Muscle layer of duodenum (tissue), 2 donors: ENCODE measurements at regions not wholly inside any gene's neighbourhood (a gene's known extent, or its start where the extent isn't known, plus 50 kb on each side); places are given as distances from the start of the nearest gene placed in this dataset.

Experiments used
- H3K27ac ChIP-seq: one replicate; pipeline ENCODE4 v1.7.0; 2013; ENCODE audit warnings: mild to moderate bottlenecking, low read length
- H3K27me3 ChIP-seq: one replicate; pipeline ENCODE4 v1.7.0; 2013; ENCODE audit warnings: low read depth, mild to moderate bottlenecking, control low read depth, low read length
- H3K36me3 ChIP-seq, 2 donors: one replicate each; pipeline ENCODE4 v1.7.0; 2013; ENCODE audit warnings: low read length in 2 of 2, control low read depth in 1 of 2, mild to moderate bottlenecking in 1 of 2; ENCODE audit not compliant: insufficient read depth in 2 of 2, control insufficient read depth in 1 of 2
- H3K4me1 ChIP-seq, 2 donors: one replicate each; pipeline ENCODE4 v1.7.0; 2013; ENCODE audit warnings: low read length in 2 of 2, mild to moderate bottlenecking in 2 of 2, control low read depth in 1 of 2, moderate library complexity in 1 of 2; ENCODE audit not compliant: insufficient read depth in 2 of 2, control insufficient read depth in 1 of 2
- H3K4me3 ChIP-seq, 2 donors: one replicate each; pipeline ENCODE4 v1.7.0; 2013; ENCODE audit warnings: low read length in 2 of 2, low read depth in 1 of 2, mild to moderate bottlenecking in 1 of 2
- H3K9me3 ChIP-seq, 2 donors: one replicate each; pipeline ENCODE4 v1.7.0; 2013; ENCODE audit warnings: low read length in 2 of 2, control low read depth in 1 of 2, mild to moderate bottlenecking in 1 of 2; ENCODE audit not compliant: control insufficient read depth in 1 of 2
- donor health status: healthy.

DNA sequence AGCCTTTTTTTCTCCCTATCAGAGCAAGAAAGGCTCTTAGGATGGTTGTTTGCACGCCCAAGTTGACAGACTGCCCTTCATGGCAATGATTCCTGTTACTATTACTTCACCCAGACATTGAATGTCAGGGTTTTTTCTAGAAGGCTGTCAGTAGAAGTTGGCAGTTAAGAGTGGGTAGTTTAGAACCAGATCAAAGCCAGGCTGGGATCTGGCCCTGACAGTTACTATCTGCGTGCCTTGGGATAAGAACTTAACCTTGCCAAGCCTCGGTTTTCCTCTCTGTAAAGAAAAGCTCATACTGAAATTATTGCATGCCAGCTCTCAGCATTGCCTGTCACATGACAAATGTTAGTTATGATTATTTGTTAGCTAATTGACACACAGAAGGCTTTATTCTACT lies 58.7 kb upstream of the PPP2R5A start:
- no peaks in the 10 kb centered on the region for H3K36me3 ChIP-seq
- H3K27ac ChIP-seq = no peak overlapping the region
- no peaks in the 10 kb centered on the region for H3K9me3 ChIP-seq
- H3K4me1 ChIP-seq = no peaks in the 10 kb centered on the region
- no peak overlapping the region for H3K4me3 ChIP-seq
- no peaks in the 10 kb centered on the region for H3K27me3 ChIP-seq

DNA sequence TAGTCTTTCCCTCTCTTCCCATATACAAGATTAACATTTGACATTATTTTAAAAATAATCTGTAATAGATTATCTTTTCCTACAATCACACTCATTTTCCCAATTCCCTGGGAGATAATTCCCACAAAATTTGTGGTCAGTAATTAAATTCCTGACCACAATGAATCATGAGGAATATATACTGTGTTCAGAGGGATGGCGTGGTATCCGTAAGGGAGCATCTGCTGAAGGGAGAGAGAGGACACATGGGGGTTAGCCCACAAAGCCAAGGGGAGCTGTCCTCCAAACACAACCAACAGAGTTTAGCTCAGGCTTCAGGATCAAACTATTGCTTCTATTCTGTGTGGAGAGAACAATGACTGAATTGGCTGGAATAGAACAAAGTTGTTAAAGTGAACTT lies 57.1 kb upstream of the PPP2R5A start:
- Histone ChIP-seq H3K9me3 (no peaks in the 10 kb centered on the region), H3K27ac (peak overlapping the region; percentile 57), H3K4me3 (no peak overlapping the region), H3K36me3 (no peaks in the 10 kb centered on the region), H3K4me1 (no peaks in the 10 kb centered on the region), H3K27me3 (no peaks in the 10 kb centered on the region)

DNA sequence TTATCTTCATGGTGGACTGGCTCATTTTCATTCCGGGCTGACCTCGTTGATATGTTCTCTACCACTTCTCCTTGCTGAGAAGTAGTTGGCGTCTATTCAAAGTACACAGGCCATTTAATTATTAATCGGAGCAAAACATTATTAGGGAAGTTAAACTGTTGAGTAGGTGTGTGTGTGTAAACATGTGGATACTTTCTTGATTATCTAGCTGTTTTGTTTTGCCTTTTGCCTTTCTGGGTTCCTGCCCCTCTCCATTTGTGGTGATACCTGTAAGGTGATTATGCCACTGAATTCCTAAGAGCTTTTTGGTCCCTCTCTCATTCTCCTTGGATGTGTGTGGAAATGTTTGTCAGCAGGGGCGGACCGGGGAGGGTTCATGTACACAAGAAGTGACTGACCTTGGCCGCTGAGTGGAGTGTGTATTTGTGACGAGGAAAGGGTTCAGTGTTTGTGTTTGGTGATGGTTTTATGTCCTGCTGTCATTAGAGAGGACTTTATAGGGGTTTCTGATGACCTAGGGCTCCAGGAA lies 56.6 kb upstream of the PPP2R5A start:
- H3K4me1 ChIP-seq = no peaks in the 10 kb centered on the region
- no peaks in the 10 kb centered on the region for H3K27me3 ChIP-seq
- H3K9me3 ChIP-seq = no peaks in the 10 kb centered on the region
- H3K4me3 ChIP-seq = no peak overlapping the region
- H3K36me3 ChIP-seq = no peaks in the 10 kb centered on the region
- peak overlapping the region; percentile 57 for H3K27ac ChIP-seq

DNA sequence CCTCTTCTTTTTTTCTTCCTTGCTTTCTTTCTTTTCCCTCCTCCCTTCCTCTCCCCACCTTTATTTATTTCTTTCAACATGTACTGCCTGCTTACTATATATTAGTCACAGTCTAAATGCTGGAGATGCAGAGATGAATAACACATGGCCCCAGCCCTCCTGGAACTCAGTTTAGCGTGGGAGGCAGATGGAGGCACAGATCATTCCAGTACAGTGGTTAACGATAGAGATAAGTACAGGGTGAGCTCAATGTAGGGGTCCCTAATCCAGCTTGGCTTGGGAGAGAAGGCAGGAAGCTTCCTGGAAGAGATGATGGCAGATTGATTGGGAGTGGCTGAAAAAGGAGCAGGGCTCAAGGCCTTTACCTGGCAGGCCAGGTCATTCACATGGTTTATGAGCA lies 55.6 kb upstream of the PPP2R5A start:
- Histone ChIP-seq H3K9me3 (no peaks in the 10 kb centered on the region), H3K27ac (no peak overlapping the region), H3K36me3 (no peaks in the 10 kb centered on the region)

DNA sequence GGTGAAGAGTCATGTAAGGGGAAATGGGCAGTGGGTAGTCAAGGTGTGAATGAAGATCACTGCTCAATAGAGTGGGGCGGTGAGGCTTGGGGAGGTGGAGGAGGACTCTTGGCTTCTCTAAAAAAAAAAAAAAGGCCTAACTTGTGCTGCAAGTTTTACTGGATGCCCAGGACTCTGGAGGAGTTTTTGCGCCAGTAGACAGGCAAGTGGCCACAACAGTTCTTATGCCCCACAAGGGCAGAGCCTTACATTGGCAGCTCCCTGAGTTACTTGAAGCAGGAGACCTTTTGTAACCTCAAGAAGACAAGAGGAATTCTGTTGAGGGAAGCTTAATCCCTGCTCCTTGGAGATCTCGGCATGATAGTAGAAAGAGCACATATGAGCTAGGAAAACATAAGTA lies 54.9 kb upstream of the PPP2R5A start:
- Histone ChIP-seq H3K27me3 (no peaks in the 10 kb centered on the region), H3K4me1 (peaks cover 4 to 5% of the 10 kb centered on the region in 2 donors), H3K36me3 (no peaks in the 10 kb centered on the region), H3K27ac (no peak overlapping the region), H3K9me3 (no peaks in the 10 kb centered on the region), H3K4me3 (no peak overlapping the region)

More for the DNA sequence above, 55.6 kb upstream of the PPP2R5A start:
- H3K4me1 ChIP-seq = peaks cover 0 to 4% of the 10 kb centered on the region in 2 donors
- H3K4me3 ChIP-seq = no peak overlapping the region
- H3K27me3 ChIP-seq = no peaks in the 10 kb centered on the region

DNA sequence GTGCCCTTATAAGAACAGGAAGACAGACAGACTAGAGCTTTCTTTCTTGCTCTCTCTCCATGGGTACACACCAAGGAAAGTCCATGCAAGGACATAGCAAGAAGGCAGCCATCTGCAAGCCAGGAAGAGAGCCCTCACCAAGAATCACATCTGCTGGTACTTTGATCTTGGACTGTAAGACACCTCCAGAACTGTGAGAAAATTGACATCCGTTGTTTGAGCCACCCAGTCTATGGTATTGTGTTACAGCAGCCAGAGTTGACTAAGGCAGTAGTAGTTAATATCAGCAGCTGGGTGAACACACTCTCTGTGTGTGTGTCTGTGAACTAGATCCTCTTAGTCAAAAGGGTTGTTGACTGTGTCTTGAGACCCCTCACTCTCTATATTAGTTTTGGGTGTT lies 53.8 kb upstream of the PPP2R5A start:
- Histone ChIP-seq H3K27ac (no peak overlapping the region), H3K4me3 (no peak overlapping the region), H3K27me3 (no peaks in the 10 kb centered on the region), H3K4me1 (peaks cover 5 to 11% of the 10 kb centered on the region in 2 donors), H3K9me3 (no peaks in the 10 kb centered on the region), H3K36me3 (no peaks in the 10 kb centered on the region)

DNA sequence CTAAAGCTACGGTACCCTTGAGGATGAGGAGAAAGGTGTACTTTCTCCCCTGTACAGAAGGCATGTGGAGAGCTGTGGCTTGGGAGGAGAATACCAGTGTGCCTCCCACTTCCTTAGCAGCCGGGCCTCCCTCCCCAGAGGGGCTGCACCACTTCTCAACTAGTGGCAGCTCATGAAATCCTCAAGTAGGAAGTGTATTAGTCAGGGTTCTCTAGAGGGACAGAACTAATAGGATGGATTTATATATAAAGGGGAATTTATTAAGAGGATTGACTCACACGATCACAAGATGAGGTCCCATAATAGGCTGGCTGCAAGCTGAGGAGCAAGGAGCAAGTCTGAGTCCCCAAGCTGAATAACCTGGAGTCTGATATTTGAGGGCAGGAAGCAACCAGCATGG lies 53.1 kb upstream of the PPP2R5A start:
- Histone ChIP-seq H3K27me3 (no peaks in the 10 kb centered on the region), H3K4me1 (peaks cover 5 to 13% of the 10 kb centered on the region in 2 donors), H3K36me3 (no peaks in the 10 kb centered on the region), H3K27ac (no peak overlapping the region), H3K4me3 (no peak overlapping the region), H3K9me3 (no peaks in the 10 kb centered on the region)

DNA sequence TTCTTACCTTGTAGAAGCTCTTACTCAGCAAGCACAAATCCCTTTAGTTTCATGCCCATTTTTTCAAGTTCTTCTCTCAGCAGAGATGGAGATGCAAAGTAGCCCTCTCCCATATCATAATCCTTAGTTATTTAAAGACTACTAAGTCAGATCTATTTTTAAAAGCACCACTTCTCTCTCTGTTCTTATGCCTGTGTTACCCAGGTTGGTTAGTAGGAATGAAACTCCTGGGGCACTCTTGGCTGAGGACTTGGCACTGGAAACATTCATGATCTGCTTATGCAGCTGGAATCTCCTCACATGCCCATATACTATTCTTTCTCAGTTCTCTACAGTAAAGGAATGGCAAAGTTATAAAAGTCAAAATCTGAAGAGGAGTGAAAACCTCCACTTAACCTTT lies 51.9 kb upstream of the PPP2R5A start:
- Histone ChIP-seq H3K36me3 (no peaks in the 10 kb centered on the region), H3K4me3 (no peak overlapping the region), H3K27ac (no peak overlapping the region), H3K9me3 (no peaks in the 10 kb centered on the region), H3K4me1 (peaks cover 7 to 13% of the 10 kb centered on the region in 2 donors), H3K27me3 (no peaks in the 10 kb centered on the region)

DNA sequence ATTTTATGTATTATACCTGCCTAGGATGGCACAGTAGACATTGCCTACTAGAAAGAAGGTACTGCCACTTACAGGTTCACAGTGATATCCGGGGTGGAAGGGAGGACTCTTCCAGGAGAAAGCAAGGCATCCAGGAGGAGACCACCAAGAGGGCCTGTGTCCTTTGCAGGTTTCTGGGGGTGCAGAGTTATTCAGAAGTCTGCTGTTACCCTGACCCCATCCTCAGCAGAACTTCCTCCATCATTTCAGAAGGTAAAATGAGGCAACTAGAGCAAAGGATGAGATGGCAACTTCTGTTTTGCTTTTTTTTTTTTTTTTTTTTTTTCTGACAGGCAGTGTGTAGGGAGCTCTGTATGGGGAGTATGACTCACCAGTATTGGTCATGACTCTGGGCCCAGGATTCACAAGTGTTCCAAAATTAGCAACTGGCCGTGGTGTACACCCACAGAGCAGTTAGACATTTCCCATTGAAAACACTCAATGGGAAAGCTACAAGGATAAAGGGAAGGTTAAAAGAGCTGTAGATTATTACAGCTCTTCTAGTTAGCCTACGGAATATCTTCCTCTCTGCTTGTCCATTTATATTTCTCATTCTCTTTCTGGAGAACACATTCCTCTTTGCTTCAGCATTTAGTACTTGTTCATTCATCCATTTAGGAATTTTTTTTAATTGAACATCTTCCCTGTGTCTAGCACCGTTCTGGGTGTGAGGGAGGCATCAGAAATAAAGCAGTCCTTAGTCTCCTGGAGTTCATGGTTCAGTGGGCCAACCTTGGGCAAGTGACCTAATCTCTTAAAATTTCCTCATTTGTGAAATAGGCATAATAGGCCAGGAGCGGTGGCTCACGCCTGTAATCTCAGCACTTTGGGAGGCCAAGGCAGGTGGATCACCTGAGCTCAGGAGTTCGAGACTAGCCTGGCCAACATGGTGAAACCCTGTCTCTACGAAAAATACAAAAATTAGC lies 50.5 kb upstream of the PPP2R5A start:
- peaks cover 11 to 13% of the 10 kb centered on the region in 2 donors for H3K4me1 ChIP-seq
- peak overlapping the region; percentile 74 for H3K27ac ChIP-seq
- H3K9me3 ChIP-seq = no peaks in the 10 kb centered on the region

More for the DNA sequence above, 50.5 kb upstream of the PPP2R5A start:
- no peak overlapping the region for H3K4me3 ChIP-seq
- H3K27me3 ChIP-seq = no peaks in the 10 kb centered on the region
- H3K36me3 ChIP-seq = no peaks in the 10 kb centered on the region
